ENCODE measurements at regions not wholly inside any gene's neighbourhood (a gene's known extent, or its start where the extent isn't known, plus 50 kb on each side); places are given as distances from the start of the nearest gene placed in this dataset.

DNA sequence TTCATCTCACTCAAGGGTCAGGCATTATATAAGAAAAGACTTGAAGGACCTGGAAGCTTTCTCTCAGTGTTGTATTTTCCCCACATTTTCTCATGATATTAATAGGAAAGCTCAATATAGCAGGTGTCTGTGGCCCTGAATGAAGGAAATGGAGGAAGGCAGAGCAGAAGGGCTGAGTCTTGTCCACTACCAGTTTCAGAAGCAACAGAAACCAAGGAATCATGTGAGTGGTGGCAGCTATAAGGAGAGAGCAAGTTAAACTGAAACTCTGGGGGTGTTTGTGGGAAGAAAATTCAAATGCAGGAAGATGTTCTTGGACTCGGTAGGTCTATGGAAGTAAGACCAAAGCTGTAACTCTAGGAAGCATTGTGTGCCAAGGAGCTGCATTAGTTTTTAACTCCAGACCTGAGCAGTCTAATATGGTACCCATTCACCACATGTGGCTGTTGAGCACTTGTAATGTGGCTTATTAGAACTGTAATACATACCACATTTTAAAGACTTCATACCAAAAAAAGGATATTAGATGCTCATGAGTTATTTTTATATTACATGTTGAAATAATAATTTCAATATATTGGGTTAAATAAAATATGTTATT, 278.8 kb upstream of the GADL1 start:
- Mint-ChIP-seq H3K36me3 (ENCODE audit: low read depth) (no peaks in the 10 kb centered on the region), H3K9me3 (no peaks in the 10 kb centered on the region), H3K4me1 (ENCODE audit: low read depth) (no peaks in the 10 kb centered on the region), H3K27me3 (ENCODE audit: low read depth) (no peaks in the 10 kb centered on the region), H3K27ac (no peak overlapping the region), H3K4me3 (ENCODE audit: low read depth) (no peak overlapping the region)
- no peak for DNase-seq (ENCODE audit: low spot score)
- intact Hi-C loops (cut with micrococcal nuclease): no loop called here

DNA sequence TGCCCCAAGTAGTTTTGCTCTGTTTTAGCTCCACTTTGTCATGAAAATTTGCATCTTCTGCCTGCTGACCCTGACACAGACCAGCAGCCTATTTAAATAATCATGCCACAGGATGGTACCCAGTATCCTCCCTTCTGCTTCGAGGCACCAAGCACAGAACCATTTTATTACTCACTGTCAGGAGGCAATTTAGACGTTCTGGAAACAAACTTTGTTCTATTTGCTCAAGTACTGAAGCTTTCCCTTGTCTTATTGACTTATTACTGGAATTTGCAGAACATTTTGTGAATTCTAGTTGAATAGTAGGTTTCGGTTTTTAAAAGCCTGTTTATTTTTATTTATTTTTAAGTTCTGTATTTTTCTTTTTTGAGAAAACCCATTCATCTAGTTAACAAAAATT, 279.6 kb upstream of the GADL1 start:
- intact Hi-C loops (cut with micrococcal nuclease): no loop called here
- no peak overlapping the region for H3K27ac Mint-ChIP-seq
- H3K4me1 Mint-ChIP-seq (ENCODE audit: low read depth): no peaks in the 10 kb centered on the region
- H3K36me3 Mint-ChIP-seq (ENCODE audit: low read depth): no peaks in the 10 kb centered on the region
- H3K9me3 Mint-ChIP-seq: no peaks in the 10 kb centered on the region
- peaks cover 2% of the 10 kb centered on the region for H3K27me3 Mint-ChIP-seq (ENCODE audit: low read depth)
- DNase-seq (ENCODE audit: low spot score): no peak
- no peak overlapping the region for H3K4me3 Mint-ChIP-seq (ENCODE audit: low read depth)

GRCh38 chr3:31176045-31176444, 281.6 kb upstream of the GADL1 start:
- Mint-ChIP-seq H3K4me1 (ENCODE audit: low read depth) (no peaks in the 10 kb centered on the region), H3K27ac (no peak overlapping the region), H3K9me3 (no peaks in the 10 kb centered on the region), H3K27me3 (ENCODE audit: low read depth) (peaks cover 2% of the 10 kb centered on the region), H3K4me3 (ENCODE audit: low read depth) (no peak overlapping the region), H3K36me3 (ENCODE audit: low read depth) (no peaks in the 10 kb centered on the region)
- intact Hi-C loops (cut with micrococcal nuclease): no loop called here
- no peak for DNase-seq (ENCODE audit: low spot score)

DNA sequence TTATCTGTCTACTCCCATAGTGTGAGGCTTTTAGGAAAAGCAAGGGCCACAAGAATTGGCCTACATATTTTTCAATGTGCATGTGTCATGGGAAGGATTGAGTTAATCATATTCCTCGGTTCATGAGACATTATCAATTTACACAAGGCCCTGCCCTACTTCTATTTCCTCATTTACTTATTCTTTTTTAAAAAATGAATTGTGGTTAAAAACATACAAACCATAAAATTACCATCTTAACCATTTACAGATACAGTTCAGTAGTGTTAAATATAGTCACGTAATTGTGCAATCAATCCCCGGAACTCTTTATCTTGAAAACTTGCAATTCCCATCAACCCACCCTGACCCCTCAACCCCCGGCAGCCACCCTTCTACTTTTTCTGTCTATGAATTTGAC, 284.0 kb upstream of the GADL1 start:
- intact Hi-C loops (cut with micrococcal nuclease): no loop called here
- no peaks in the 10 kb centered on the region for H3K9me3 Mint-ChIP-seq
- no peak overlapping the region for H3K27ac Mint-ChIP-seq
- H3K4me3 Mint-ChIP-seq (ENCODE audit: low read depth): no peak overlapping the region
- H3K27me3 Mint-ChIP-seq (ENCODE audit: low read depth): peaks cover 2% of the 10 kb centered on the region
- DNase-seq (ENCODE audit: low spot score): no peak
- H3K4me1 Mint-ChIP-seq (ENCODE audit: low read depth): no peaks in the 10 kb centered on the region
- H3K36me3 Mint-ChIP-seq (ENCODE audit: low read depth): no peaks in the 10 kb centered on the region

GRCh38 chr3:31179768-31180167, 285.3 kb upstream of the GADL1 start:
- H3K4me1 Mint-ChIP-seq (ENCODE audit: low read depth): no peaks in the 10 kb centered on the region
- H3K9me3 Mint-ChIP-seq: no peaks in the 10 kb centered on the region
- H3K27ac Mint-ChIP-seq: no peak overlapping the region
- DNase-seq (ENCODE audit: low spot score): no peak
- no peak overlapping the region for H3K4me3 Mint-ChIP-seq (ENCODE audit: low read depth)
- intact Hi-C loops (cut with micrococcal nuclease): no loop called here
- no peaks in the 10 kb centered on the region for H3K36me3 Mint-ChIP-seq (ENCODE audit: low read depth)
- peaks cover 2% of the 10 kb centered on the region for H3K27me3 Mint-ChIP-seq (ENCODE audit: low read depth)

GRCh38 chr3:31180274-31180673, 285.8 kb upstream of the GADL1 start:
- peaks cover 2% of the 10 kb centered on the region for H3K27me3 Mint-ChIP-seq (ENCODE audit: low read depth)
- H3K4me1 Mint-ChIP-seq (ENCODE audit: low read depth): no peaks in the 10 kb centered on the region
- no peaks in the 10 kb centered on the region for H3K36me3 Mint-ChIP-seq (ENCODE audit: low read depth)
- H3K27ac Mint-ChIP-seq: no peak overlapping the region
- H3K4me3 Mint-ChIP-seq (ENCODE audit: low read depth): no peak overlapping the region
- no peaks in the 10 kb centered on the region for H3K9me3 Mint-ChIP-seq
- intact Hi-C loops (cut with micrococcal nuclease): no loop called here
- DNase-seq (ENCODE audit: low spot score): no peak

DNA sequence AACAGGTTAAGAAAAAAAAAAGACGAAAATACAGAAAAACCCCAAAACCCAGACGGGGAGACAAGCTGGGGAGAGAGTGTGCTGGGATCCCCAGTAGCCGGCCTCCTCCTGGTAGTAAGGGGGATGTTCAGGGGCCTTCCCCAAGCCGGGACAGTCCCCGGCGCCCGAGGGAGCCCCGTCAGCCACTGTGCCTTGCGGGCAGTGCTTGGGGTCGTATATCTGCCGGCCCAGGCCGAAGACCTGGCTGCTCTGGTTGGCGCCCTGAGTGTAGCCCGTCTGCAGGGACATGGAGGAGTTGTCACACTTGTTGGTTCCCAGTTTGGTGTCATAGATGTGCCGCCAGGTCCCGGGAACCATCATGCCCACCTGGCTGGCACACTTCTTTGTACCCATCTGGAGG, 287.2 kb upstream of the GADL1 start:
- Mint-ChIP-seq H3K36me3 (ENCODE audit: low read depth) (no peaks in the 10 kb centered on the region), H3K4me1 (ENCODE audit: low read depth) (no peaks in the 10 kb centered on the region), H3K27me3 (ENCODE audit: low read depth) (peaks cover 6% of the 10 kb centered on the region), H3K9me3 (no peaks in the 10 kb centered on the region), H3K4me3 (ENCODE audit: low read depth) (no peak overlapping the region), H3K27ac (no peak overlapping the region)
- intact Hi-C loops (cut with micrococcal nuclease): no loop called here
- no peak for DNase-seq (ENCODE audit: low spot score)

- peaks cover 8% of the 10 kb centered on the region for H3K27me3 Mint-ChIP-seq (ENCODE audit: low read depth)
- no peaks in the 10 kb centered on the region for H3K36me3 Mint-ChIP-seq (ENCODE audit: low read depth)
- no peaks in the 10 kb centered on the region for H3K4me1 Mint-ChIP-seq (ENCODE audit: low read depth)
- no peak overlapping the region for H3K27ac Mint-ChIP-seq
- H3K4me3 Mint-ChIP-seq (ENCODE audit: low read depth): no peak overlapping the region
- DNase-seq (ENCODE audit: low spot score): no peak
- H3K9me3 Mint-ChIP-seq: no peaks in the 10 kb centered on the region
- intact Hi-C loops (cut with micrococcal nuclease): no loop called here
Measured at GRCh38 chr3:31182661-31183060, 288.2 kb upstream of the GADL1 start.

DNA sequence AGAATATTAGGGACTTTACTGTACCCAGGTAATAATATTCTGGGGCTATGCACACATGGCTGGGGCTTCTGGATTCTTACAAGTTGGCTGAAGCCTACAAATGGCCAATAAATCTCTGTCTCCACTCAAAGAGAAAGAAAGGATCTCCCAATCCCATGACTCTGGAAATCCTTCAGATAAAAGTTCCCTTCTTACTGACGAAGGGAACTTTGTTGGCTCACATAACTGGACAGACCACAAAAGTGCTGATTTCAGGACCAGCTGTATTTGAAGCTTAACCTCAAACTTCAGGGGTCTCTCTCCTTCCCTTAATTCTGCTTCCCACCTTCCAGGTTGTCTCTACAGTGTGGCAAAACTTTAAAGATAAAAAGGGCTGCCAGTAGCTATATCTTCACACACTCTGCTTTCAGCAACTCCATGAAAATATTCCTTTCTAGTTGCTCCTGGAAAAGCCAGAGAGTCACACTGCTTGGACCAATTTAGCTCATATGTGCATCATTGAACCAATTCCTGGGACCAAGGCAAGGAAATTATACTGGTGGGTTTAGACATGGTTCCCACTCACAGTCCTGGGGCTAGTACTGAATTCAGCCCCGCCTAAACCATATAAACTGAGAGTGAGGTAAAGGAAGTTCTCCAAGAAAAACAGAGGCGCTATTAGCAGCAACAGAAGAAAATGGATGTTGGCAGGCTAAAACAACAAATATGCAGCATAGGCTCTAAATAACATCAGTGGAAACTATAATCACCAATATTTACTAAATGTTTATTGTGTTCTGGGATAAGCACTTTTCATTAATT, 290.0 kb upstream of the GADL1 start:
- Mint-ChIP-seq H3K9me3 (no peaks in the 10 kb centered on the region), H3K4me3 (ENCODE audit: low read depth) (no peak overlapping the region), H3K36me3 (ENCODE audit: low read depth) (no peaks in the 10 kb centered on the region), H3K4me1 (ENCODE audit: low read depth) (no peaks in the 10 kb centered on the region), H3K27me3 (ENCODE audit: low read depth) (peaks cover 6% of the 10 kb centered on the region), H3K27ac (no peak overlapping the region)
- intact Hi-C loops (cut with micrococcal nuclease): no loop called here
- no peak for DNase-seq (ENCODE audit: low spot score)

GRCh38 chr3:31185062-31185357, 290.5 kb upstream of the GADL1 start:
- Mint-ChIP-seq H3K36me3 (ENCODE audit: low read depth) (no peaks in the 10 kb centered on the region), H3K27ac (no peak overlapping the region), H3K4me1 (ENCODE audit: low read depth) (no peaks in the 10 kb centered on the region), H3K27me3 (ENCODE audit: low read depth) (peaks cover 6% of the 10 kb centered on the region), H3K4me3 (ENCODE audit: low read depth) (no peak overlapping the region), H3K9me3 (no peaks in the 10 kb centered on the region)
- no peak for DNase-seq (ENCODE audit: low spot score)
- intact Hi-C loops (cut with micrococcal nuclease): no loop called here

GRCh38 chr3:31186041-31186440, 291.6 kb upstream of the GADL1 start:
- no peak for DNase-seq (ENCODE audit: low spot score)
- intact Hi-C loops (cut with micrococcal nuclease): no loop called here
- H3K27me3 Mint-ChIP-seq (ENCODE audit: low read depth): peaks cover 6% of the 10 kb centered on the region
- no peaks in the 10 kb centered on the region for H3K36me3 Mint-ChIP-seq (ENCODE audit: low read depth)
- H3K9me3 Mint-ChIP-seq: no peaks in the 10 kb centered on the region
- no peak overlapping the region for H3K4me3 Mint-ChIP-seq (ENCODE audit: low read depth)
- H3K4me1 Mint-ChIP-seq (ENCODE audit: low read depth): no peaks in the 10 kb centered on the region
- no peak overlapping the region for H3K27ac Mint-ChIP-seq

DNA sequence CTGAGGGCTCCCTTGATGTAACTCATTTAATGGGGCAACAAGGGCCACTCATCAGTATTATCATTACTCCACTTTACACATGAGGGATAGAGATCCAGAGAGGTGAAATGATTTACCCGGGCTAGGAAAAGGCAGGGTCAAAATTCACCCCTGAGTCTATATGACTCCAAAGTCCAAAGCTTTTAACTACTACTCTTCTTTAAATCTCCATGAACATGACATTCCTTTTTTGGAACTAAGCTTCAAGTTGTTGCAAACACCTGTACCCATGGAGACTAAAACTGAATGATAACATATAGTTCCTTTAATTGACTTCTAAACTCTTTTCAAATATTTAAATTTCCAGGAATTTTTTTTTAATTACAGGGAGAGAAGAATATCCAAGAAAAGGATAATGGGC, 292.9 kb upstream of the GADL1 start:
- no peaks in the 10 kb centered on the region for H3K9me3 Mint-ChIP-seq
- peaks cover 6% of the 10 kb centered on the region for H3K27me3 Mint-ChIP-seq (ENCODE audit: low read depth)
- no peaks in the 10 kb centered on the region for H3K36me3 Mint-ChIP-seq (ENCODE audit: low read depth)
- intact Hi-C loops (cut with micrococcal nuclease): no loop called here
- H3K4me1 Mint-ChIP-seq (ENCODE audit: low read depth): no peaks in the 10 kb centered on the region
- H3K4me3 Mint-ChIP-seq (ENCODE audit: low read depth): no peak overlapping the region
- H3K27ac Mint-ChIP-seq: no peak overlapping the region
- no peak for DNase-seq (ENCODE audit: low spot score)

DNA sequence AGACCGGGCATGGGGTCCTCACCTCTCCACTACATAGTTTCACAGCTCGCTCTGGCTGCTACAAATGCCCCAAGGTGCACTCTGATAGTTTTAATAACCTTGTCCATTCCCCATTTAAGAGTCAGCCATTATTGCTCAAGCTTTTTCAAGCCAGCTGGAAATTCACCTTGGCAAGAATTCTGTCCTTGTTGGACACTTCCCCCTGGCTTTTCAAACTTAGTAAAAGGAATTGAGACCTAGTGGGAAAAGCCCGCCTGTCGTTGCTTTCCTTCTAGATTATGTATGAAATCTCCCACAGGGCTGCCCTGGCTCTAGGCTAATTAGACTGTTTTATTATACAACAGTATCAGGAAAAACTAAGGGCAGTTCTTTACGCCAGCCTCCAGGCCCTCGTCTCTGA, 293.7 kb upstream of the GADL1 start:
- Mint-ChIP-seq H3K9me3 (no peaks in the 10 kb centered on the region), H3K27ac (no peak overlapping the region), H3K4me3 (ENCODE audit: low read depth) (no peak overlapping the region), H3K27me3 (ENCODE audit: low read depth) (peaks cover 6% of the 10 kb centered on the region), H3K36me3 (ENCODE audit: low read depth) (no peaks in the 10 kb centered on the region), H3K4me1 (ENCODE audit: low read depth) (no peaks in the 10 kb centered on the region)
- intact Hi-C loops (cut with micrococcal nuclease): no loop called here
- no peak for DNase-seq (ENCODE audit: low spot score)

DNA sequence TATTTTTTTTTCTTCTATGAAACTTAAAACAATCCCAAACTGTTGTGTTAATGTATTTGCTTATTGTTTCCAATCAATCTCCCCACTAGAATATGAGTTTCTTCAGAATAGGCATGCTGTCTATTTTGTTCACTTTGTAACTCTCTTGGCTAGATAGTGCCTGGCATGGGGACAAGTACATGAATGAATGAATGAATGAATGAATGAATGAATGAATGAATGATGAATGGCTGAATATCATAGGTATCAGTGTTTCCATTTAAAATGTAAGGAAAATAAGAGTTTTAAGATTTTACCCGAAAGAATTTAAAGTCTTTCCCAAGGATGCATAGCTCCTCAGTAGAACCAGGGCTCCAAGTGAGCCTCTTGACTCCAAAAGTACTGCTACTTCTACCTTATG, 294.9 kb upstream of the GADL1 start:
- no peaks in the 10 kb centered on the region for H3K4me1 Mint-ChIP-seq (ENCODE audit: low read depth)
- no peaks in the 10 kb centered on the region for H3K36me3 Mint-ChIP-seq (ENCODE audit: low read depth)
- peaks cover 10% of the 10 kb centered on the region for H3K27me3 Mint-ChIP-seq (ENCODE audit: low read depth)
- H3K9me3 Mint-ChIP-seq: peaks cover 3% of the 10 kb centered on the region
- H3K4me3 Mint-ChIP-seq (ENCODE audit: low read depth): no peak overlapping the region
- no peak overlapping the region for H3K27ac Mint-ChIP-seq
- intact Hi-C loops (cut with micrococcal nuclease): no loop called here
- no peak for DNase-seq (ENCODE audit: low spot score)

All from activated T-helper 2 cell treated with anti-CD3 and anti-CD28 coated beads, Interferon-gamma antibody, Interleukin-2, Interleukin-4, amounts not matched to agents 10 μg/mL and 5 μg/mL and 100 μg/mL, durations not matched to agents 14 hours and 24 hours and 36 hours (primary cell).